NAMALWA (cell line): ENCODE measurements at regions not wholly inside any gene's neighbourhood (a gene's known extent, or its start where the extent isn't known, plus 50 kb on each side); places are given as distances from the start of the nearest gene placed in this dataset.
"Not testable (repeated sequence)": the region's sequence is repeated elsewhere in the genome, so short reads cannot be mapped to it uniquely, and the experiment has no call there.

Source experiments
- DNase-seq: peaks from one replicate; pipeline ENCODE4 v3.0.0-alpha.2; 2015; ENCODE audit warnings: low spot score

DNA sequence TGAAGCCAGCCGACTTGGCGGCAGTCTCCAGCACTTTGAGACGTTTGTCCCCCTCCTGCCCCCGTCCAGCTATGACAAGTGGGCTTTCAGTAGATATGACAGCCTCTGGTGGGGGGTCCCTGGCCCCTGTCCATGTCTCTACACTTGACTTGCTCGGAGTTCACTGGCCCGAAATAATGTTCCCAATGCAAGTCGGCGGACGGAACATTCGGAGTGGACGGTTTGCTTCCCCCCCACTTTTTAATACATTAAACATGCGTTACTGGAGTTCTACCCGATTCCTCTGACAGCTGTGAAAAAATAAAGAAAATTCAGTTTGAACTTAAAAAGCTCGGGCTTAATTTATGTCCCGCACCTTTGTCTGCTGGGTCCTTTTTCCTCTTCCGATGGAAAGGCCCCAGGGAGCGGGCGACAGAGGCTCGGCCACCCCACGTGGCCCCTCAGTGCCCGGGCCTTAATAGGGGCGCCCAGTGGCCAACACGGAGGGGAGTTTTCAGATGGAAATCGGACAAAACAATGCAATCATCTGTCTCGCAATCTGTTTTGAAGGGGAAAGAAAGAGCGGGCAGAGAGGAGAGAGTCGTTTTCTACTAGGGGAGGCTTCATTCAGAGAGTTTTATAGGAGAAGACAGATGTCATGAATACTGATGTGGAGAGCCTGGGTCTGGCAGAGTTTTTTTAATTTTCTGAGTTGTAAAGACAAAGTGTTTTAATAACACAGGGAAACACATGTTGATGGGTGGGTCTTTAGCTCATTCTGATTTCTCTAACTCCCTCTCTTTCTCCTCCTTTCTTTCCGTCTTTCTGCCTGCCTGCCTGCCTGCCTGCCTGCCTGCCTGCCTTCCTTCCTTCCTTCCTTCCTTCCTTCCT, 50.2 kb downstream of the SMIM38 start:
- DNase-seq, result no peak

DNA sequence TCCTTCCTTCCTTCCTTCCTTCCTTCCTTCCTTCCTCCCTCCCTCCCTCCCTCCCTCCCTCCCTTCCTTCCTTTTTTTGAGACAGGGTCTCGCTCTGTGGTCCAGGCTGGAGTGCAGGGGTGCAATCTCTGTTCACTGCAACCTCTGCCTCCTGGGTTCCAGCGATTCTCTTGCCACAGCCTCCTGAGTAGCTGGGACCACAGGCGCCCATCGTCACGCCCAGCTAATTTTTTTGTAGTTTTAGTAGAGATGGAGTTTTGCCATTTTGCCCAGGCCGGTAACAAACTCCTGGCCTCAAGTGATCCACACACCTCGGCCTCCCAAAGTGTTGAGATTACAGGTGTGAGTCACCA, 50.9 kb downstream of the SMIM38 start:
- DNase-seq, result not testable (repeated sequence)

DNA sequence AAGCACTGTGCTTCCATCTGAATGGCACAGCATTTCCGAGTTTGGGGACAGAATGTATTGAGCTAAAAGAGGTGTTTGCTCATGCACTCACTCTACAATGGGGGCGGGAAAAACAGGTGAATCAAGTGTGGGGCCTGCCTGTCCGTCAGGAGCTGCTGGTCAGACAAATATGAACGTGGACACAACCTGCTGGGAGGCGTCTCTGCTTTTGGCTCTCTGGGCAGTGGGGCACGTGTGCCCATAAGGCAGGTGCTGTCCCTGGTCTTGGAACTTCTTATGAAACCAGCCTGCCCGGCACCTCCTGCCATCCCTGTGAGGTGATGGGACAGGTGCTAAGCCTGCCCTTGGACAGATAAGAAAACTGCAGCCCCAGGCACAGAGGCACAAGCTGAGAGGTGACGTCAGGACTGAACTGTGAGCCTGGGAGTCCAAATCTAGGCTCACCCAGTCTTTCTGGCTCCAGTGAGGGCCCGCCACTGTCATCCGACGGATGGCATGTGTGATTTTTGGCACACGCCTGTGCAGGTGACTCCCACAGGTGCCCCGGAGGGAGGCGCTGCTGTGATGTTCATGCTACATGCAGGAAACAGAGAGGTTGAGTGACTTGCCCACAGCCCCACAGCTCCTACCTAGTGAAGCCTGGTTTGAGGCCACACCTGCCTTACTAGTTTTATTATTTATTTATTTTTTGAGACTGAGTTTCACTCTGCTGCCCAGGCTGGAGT, 51.6 kb downstream of the SMIM38 start:
- DNase-seq, result no peak

DNA sequence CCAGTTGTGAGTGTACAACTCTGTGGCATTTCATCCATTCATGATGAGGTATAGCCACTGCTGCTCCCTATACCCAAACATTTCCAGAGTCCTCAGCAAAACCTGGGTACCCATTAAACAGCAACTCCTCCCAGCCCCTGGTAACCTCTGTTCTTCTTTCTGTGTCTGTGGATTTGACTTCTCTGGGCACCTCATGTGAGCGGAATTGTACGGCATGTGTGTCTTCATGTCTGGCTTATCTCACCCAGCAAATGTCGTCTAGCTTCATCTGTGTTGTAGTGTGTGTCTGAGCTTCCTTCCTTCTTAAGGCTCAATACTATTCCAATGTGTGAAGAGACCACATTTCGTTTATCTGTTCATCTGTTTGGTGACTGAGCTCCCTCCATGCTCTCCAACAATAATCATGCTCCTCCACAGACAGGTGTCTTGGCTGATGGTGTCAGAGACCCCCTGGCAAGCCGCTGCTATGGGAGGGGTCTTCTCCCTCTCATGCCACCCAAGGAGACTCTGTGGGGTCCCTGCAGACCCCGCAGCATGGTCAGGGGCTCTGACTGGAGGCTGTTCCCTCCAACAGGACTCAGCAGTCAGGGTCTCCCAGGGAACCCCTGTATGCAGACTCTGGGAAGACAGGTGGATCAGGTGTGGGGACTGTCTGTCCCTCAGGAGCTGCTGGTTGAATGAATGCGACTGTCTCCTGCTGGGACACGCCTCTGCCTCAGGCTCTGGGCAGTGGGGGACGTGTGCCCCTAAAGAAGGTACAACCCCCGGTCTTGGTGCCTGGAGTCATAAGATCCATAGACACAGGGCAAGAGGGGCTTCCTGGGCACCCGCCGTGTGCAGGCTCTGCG, 52.7 kb downstream of the SMIM38 start:
- no peak for DNase-seq

DNA sequence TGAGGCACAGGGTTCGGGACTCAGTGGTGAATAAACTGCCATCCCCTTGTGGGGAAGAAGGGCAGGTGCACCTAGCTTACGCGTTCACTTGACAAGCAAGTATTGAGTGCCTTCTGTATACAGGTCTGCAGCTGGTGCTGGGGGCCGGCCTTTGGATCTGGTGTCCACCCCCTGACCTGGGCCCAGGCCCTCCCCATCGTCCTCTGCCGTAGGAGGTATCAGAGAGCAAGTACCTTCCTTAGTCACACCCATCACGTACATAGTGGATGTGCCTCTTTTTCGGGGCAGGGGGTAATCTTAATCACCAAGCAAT, 53.3 kb downstream of the SMIM38 start:
- DNase-seq, result no peak

DNA sequence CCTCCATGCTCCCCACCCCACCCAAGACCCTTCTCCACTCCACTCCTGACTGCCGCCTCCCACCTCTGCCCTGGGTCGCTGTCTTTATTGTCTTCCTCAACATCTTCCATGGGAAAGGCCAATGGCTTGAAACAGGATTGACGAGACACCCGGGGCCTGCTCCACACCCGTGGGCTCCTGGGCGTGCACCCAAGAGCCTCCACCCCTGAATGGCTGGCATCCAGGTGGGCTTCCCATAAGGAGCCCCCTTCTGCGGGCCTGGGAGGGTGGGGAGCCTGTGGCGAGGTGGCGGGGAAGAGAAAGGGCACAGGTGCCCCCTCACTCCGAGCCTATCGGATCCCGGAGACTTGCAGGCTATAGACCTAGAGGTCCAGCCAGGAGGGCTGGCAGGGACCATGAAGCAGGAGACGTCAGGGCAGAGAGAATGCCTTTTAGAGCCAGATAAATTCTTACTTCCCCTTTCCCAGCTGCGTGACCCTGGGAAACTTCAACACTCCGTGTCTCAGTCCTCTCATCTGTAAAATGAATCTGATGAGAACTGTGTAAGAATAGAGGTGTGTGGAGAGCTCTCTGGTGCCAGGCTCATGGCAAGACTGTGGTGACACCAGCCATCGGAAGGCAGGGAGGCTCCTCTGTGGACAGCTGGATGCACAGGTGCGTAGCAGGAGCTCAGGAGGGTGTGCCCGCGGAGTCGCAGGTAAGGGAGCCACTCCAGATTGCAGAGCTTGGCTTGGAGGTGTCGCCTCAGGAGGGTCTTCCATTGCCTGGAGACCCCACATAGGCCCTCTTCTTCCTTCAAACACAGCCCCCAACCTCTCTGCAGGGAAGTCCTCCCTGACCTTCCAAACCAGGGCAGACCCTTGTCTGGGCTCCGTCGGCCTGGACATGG, 53.9 kb downstream of the SMIM38 start:
- no peak for DNase-seq

DNA sequence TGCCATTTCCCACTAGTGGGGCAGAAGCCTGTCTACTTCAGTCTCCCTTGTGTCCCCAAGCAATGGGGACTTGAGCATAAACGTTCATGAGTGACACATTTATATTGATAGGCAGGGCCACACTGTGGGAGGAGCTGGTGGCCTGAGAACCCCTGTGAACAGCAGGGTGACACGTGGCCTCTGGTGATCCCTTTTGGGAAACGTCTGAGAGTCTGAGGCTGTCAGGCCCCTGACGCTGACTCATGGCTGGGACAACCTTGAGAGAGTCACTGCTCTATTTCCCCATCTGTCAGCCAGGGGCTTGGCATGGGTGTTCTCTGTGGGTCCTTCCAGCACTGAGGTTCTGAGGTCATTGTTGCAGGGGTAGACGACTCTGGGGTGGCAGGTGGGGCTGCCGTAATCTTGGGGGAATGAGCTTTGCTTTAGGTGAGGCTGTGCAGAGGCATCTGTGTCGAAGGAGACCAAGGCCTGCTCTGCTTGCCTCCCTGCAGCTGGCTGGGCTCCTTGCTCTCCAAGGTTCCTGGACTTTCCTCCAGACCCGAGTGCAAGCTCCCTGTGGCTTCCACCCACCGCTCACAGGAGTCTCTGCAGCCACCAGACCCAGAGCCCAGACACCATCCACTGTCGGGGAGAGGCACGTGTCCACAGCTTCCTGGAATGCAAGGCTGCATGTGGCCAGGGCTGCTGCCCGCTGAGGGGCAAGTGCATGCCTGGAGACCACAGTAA, 54.7 kb downstream of the SMIM38 start:
- no peak for DNase-seq

DNA sequence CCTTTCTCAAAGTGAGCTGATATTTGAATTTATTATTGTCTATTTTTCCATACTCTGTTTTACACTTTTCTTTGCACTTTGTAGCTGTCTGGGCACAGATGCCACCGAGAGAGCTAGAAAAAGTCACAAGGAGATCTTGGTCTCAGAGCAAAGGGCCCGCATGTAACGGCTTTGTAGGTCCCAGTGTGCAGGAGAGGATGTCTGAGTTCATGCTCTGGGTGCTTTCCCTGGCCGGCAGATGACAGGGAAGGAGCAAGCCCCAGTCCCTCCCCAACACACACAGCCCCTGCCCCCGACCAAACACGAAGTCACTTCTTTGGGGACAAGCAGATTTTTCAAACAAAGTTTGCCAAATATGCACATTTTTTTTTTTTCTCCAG, 55.8 kb downstream of the SMIM38 start:
- DNase-seq, result no peak

DNA sequence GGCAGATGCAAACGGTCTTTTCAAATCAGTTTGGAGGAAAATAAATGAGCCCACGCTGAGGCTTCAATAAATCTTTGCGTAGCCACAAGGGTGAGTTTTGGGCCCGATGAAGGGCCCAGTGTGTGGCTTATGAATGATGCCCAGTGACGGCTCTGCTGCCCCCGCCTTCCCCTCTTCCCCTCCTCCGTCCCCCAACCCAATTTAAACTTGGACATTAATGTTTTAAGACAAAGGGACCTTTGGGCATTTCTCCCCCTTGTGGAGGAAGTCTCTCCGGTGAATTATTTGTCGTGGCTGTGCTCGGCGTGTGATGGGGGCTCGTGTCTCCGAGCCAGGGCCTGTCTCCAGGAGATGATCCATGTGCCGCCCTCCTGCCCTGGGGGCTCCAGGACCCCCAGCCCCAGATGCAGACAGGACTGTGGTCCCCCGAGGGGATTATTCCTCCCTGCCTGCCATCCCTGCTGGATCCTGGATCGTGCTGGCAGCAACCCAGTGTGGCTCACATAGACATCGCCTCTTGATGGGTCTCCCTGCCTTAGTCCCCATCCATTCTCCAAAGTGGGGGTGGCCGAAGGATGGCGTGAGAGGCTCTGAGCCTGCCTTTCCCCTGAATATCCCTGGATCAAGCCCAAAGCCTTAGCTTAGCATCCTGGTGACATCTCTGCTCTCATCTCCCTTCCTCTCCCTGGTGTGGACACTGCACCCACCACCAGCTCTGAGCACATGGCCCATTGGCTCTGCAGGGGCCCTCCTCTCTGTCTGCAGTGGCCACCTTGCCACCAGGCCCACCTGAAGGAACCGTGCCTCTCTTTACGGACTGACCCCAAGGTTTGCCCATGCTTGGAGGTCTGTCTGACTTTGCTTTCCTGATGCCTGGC, 56.4 kb downstream of the SMIM38 start:
- DNase-seq, result no peak

DNA sequence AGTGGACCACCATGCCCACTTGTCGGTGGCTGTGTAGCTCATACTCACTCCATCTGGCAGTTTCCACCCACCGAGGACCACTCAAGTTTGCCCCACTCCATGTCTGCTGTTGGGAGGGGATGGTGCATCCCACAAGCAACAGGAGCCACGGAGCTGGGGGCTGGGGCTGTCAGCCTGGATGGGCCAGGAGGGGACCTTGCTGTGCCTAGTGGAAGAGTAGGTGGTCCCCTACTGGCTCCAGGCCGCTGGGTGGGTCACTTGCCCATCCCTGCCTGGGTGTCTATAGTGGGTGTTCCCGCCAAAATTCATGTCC, 57.0 kb downstream of the SMIM38 start:
- no peak for DNase-seq

DNA sequence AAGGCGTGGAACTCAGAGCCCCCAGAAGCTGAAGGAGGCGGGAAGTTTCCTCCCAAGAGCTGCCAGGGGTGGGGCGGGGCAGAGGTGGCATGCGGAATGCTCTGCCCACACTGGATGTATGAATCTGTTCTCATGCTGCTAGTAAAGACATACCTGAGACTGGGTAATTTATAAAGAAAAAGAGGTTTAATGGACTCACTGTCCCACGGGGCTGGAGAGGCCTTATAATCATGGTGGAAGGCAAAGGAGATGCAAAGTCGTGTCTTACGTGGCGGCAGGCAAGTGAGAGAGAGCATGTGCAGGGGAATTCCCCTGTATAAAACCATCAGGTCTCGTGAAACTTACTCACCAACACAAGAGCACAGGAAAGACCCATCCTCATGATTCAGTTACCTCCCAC, 57.6 kb downstream of the SMIM38 start:
- peak; percentile 31 for DNase-seq

DNA sequence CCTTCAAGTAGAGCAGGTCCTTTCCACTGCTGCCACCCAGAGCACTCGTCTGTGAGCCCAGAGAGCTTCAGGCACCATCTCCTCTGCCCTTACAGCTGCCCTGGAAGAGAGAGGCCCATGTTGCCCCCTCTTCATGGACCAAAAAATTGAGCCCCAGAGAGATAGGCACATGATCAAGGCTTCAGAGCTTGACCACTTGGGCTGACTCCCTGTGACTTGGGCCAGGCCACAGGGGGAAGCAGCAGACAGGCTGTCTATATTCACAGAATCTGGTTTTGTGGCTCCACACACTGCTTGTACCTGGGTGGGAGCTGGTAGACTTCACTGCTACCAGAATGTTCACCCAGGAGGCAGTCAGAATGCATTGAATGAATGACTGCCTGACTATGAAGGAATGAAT, 58.2 kb downstream of the SMIM38 start:
- no peak for DNase-seq

DNA sequence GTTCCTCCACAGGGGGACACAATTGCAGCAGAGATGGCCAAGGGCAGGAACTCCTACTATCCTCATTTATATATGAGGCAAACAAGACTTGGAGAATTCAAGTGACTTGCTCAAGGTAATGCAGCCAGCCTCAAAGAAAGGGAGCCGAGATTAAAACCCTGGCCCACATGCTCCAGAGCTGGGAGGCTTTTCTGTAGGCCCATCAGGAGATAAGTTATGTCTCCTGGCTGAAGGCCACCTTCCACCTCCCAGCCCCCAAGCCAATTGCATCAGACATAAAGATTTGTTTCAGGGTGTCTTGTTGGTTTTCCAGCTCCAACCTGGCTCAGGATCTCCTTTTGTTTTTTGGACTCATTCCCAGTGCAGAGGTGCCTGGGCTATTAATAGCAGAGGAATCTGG, 59.5 kb downstream of the SMIM38 start:
- DNase-seq, result no peak

DNA sequence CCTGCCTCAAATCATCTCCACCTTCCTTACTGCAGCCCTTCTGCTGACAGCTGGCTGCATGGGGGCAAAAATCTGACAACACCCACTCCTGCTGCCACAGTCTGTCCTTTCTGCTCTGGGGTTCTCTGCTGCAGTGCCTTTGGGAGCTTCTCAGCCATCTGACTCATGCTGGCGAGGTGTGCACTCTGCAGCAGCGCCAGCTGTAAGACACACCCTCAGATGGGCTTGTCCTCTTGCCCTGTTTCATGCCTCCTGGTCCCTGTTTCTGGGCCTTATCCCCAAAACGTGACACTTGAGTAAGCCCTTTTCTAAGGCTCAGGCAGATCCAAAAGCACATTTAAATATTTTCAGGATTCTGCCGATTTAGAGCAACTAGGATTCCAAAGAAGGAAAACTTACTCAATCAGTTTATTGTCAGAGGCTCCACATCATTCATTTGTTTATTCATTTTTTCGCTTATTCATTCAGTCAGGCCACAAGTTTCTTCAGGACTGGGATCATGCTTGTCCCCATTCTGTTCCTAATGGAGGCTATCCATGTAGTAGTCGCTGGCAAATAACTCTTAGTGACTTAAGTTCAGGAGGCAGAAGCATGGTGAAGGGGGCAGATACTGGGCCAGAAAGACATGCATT, 60.2 kb downstream of the SMIM38 start:
- no peak for DNase-seq

DNA sequence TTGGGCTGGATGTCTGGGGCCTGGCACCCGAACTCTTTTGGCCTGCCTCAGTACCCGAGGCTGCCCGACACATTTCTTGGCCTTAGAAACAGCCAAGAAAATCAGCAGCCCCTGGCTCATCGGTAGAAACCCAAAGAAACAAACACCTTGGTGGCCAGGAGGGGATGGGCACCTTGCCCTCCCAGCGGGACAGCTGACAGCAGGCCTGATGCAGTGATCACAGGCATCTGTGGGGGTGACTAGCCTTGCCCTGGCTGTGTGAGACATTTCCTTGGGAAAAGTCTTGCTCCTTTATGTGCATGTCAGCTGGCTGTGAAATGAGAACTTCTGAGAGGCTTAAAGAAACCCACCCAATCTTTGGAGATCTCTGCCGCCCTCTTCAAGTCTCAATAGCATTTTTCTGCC, 60.9 kb downstream of the SMIM38 start:
- DNase-seq, result no peak

DNA sequence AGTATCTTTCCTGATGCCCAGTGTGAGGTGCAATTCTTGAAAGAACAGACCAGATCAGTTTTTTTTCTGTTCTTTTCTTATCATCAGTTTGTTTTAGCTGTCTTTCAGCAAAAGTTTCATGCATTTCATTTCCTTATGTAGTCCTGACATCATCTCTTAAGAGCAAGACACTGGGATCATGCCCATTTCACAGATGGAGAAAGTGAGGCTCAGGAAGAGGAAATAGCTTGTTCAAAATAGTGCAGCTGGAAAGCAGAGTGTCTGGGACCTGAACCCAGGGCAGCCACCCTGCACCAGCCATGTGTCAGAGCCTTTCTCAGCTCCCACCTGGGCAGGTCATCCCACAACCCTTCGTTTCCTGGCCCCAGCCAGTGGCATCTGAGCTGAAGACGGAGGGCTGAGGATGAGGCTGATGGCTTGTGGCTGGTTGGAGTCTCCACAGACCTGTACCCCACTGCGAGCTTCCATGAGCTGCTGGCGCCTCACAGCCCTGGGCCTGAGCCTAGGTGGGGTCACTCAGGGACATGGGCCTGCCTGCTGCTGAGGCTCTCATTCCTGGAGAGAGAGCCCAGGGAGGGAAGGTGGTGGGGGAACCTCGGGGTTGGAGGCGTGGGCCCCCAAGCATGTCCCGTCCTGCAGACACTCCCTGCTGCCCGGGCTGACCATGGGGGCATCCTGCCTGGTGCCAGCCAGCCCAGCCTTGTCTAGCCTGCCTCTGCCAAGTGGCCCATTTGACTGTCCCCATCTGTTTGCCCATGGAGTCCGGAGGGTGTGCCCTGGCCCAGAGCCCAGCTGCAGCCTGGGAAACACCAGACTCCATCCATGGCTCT, 61.8 kb downstream of the SMIM38 start:
- DNase-seq, result no peak

DNA sequence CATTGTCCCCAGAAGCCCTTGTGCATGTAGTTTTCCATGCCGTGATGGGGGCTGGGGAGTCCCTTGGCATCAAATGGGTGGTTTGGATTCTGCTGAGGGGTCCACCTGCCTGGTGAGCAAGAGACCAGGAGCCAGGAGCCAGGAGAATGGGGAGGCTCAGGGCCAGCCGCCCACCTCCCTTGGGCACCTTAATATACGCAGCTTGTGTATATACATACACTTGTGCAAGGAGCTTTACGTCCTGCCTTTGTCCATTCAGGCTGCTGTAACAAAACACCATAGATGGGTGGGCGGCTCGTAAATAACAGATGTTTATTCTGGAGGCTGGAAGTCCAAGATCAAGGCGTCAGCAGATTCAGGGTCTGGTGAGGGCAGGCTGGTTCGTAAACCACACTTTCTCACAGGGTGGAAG, 62.5 kb downstream of the SMIM38 start:
- DNase-seq, result no peak

DNA sequence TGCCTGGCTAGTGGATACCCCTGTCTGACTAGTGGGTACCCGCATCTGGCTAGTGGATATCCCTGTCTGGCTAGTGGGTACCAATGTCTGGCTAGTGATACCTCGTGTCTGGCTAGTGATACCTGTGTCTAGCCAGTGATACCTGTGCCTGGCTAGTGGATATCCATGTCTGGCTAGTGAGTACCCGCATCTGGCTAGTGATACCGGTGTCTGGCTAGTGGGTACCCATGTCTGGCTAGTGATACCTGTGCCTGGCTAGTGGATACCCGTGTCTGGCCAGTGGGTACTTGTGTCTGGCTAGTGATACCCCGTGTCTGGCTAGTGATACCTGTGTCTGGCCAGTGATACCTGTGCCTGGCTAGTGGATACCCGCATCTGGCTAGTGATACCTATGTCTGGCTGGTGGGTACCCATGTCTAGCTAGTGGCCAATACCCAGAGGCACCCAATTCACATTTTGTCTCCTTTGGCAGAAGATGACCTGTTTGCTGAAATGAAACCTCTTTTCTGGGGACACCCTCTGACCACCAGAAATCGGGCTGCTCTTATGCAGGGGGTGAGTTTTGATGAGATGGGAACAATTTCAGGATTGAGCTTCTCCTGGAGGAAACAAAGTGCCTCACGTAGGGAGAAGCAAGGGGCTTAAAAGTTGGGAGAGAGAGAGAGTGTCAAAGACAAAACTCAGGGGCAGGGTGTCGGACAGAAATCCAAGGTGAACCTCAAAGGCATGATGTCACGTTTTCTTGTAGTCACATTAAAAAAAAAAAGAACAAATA, 63.4 kb downstream of the SMIM38 start:
- no peak for DNase-seq
